H9 (cell line): ENCODE measurements at regions not wholly inside any gene's neighbourhood (a gene's known extent, or its start where the extent isn't known, plus 50 kb on each side); places are given as distances from the start of the nearest gene placed in this dataset.

Experiments
- DNase-seq: peaks from one replicate; pipeline ENCODE4 v3.0.0-alpha.2; 2017
- H2AFZ ChIP-seq: one replicate; pipeline ENCODE4 v1.6.1; 2013; ENCODE audit warnings: mild to moderate bottlenecking, low read length, control low read depth, moderate library complexity
- H2AK5ac ChIP-seq: 2 replicates; pipeline ENCODE4 v1.6.1; 2013; ENCODE audit warnings: low read length, control low read depth, mixed read lengths; ENCODE audit not compliant: insufficient read length
- H2BK120ac ChIP-seq: one replicate; pipeline ENCODE4 v1.6.1; 2013; ENCODE audit warnings: low read depth, mild to moderate bottlenecking, low read length, control low read depth, inconsistent platforms; ENCODE audit not compliant: poor library complexity, severe bottlenecking
- H2BK12ac ChIP-seq: 2 replicates; pipeline ENCODE4 v1.6.1; 2013; ENCODE audit warnings: low read length, control low read depth, mixed read lengths, low read depth; ENCODE audit not compliant: insufficient read length
- H2BK15ac ChIP-seq: 2 replicates; pipeline ENCODE4 v1.6.1; 2013; ENCODE audit warnings: low read depth, low read length, control low read depth
- H2BK20ac ChIP-seq: one replicate; pipeline ENCODE4 v1.6.1; 2013; ENCODE audit warnings: low read depth, mild to moderate bottlenecking, low read length, control low read depth, inconsistent platforms; ENCODE audit not compliant: poor library complexity, severe bottlenecking
- H2BK5ac ChIP-seq: 2 replicates; pipeline ENCODE4 v1.6.1; 2013; ENCODE audit warnings: low read length, control low read depth, mixed read lengths; ENCODE audit not compliant: insufficient read length
- H3K14ac ChIP-seq: 2 replicates; pipeline ENCODE4 v1.6.1; 2013; ENCODE audit warnings: low read length, control low read depth; ENCODE audit not compliant: insufficient read depth
- H3K18ac ChIP-seq: 2 replicates; pipeline ENCODE4 v1.6.1; 2013; ENCODE audit warnings: low read depth, mild to moderate bottlenecking, mixed read lengths, low read length, control low read depth; ENCODE audit not compliant: insufficient read length
- H3K23ac ChIP-seq: 2 replicates; pipeline ENCODE4 v1.6.1; 2013; ENCODE audit warnings: low read length, control low read depth, mixed read lengths, low read depth; ENCODE audit not compliant: insufficient read length
- H3K23me2 ChIP-seq: 2 replicates; pipeline ENCODE4 v1.6.1; 2013; ENCODE audit warnings: low read depth, mild to moderate bottlenecking, mixed read lengths, low read length, control low read depth; ENCODE audit not compliant: insufficient read length, poor library complexity, severe bottlenecking
- H3K27ac ChIP-seq: 2 replicates; pipeline ENCODE4 v1.5.1; 2013; ENCODE audit warnings: low read length, control low read depth, mixed read lengths, low read depth; ENCODE audit not compliant: insufficient read length
- H3K27me3 ChIP-seq: 2 replicates; pipeline ENCODE4 v1.6.1; 2013; ENCODE audit warnings: low read length, control low read depth, inconsistent platforms; ENCODE audit not compliant: insufficient read depth
- H3K4ac ChIP-seq: 2 replicates; pipeline ENCODE4 v1.6.1; 2013; ENCODE audit warnings: low read depth, mild to moderate bottlenecking, control low read depth, inconsistent platforms, low read length, moderate library complexity
- H3K4me1 ChIP-seq: 2 replicates; pipeline ENCODE4 v1.6.1; 2013; ENCODE audit warnings: low read length, control low read depth, inconsistent platforms; ENCODE audit not compliant: insufficient read depth
- H3K4me2 ChIP-seq: 2 replicates; pipeline ENCODE4 v1.6.1; 2013; ENCODE audit warnings: low read length, control low read depth, mixed read lengths; ENCODE audit not compliant: insufficient read length, insufficient read depth
- H3K56ac ChIP-seq: 2 replicates; pipeline ENCODE4 v1.6.1; 2013; ENCODE audit warnings: low read depth, mild to moderate bottlenecking, mixed read lengths, low read length, control low read depth; ENCODE audit not compliant: insufficient read length
- H3K79me1 ChIP-seq: 2 replicates; pipeline ENCODE4 v1.6.1; 2013; ENCODE audit warnings: low read depth, mild to moderate bottlenecking, moderate library complexity, low read length, control low read depth, inconsistent platforms; ENCODE audit not compliant: insufficient read depth, poor library complexity, severe bottlenecking
- H3K79me2 ChIP-seq: 2 replicates; pipeline ENCODE4 v1.6.1; 2013; ENCODE audit warnings: low read length, control low read depth, inconsistent platforms; ENCODE audit not compliant: insufficient read depth
- H3K9ac ChIP-seq: 2 replicates; pipeline ENCODE4 v1.6.1; 2013; ENCODE audit warnings: low read length, control low read depth, mixed read lengths; ENCODE audit not compliant: insufficient read length; ENCODE audit errors: extremely low read depth
- H3K9me3 ChIP-seq: one replicate; pipeline ENCODE4 v1.6.1; 2013; ENCODE audit warnings: low read depth, low read length, inconsistent platforms; ENCODE audit not compliant: control insufficient read depth
- H3T11ph ChIP-seq: one replicate; pipeline ENCODE4 v1.6.1; 2013; ENCODE audit warnings: mild to moderate bottlenecking, low read length, control low read depth, inconsistent platforms
- H4K20me1 ChIP-seq: one replicate; pipeline ENCODE4 v1.6.1; 2013; ENCODE audit not compliant: control insufficient read depth, insufficient read length, insufficient read depth
- H4K5ac ChIP-seq: 2 replicates; pipeline ENCODE4 v1.6.1; 2013; ENCODE audit warnings: low read depth, mild to moderate bottlenecking, mixed read lengths, low read length, control low read depth; ENCODE audit not compliant: insufficient read length
- H4K8ac ChIP-seq: replicated peaks from 2 replicates; pipeline ENCODE4 v1.6.1; 2013; ENCODE audit warnings: low read length, control low read depth, mixed read lengths, low read depth; ENCODE audit not compliant: insufficient read length
- H4K91ac ChIP-seq: 2 replicates; pipeline ENCODE4 v1.6.1; 2013; ENCODE audit warnings: low read depth, mild to moderate bottlenecking, moderate library complexity, mixed read lengths, low read length, control low read depth; ENCODE audit not compliant: insufficient read length
- H3K27ac Mint-ChIP-seq, 3 experiments: 2 replicates in 2 of 3; 3 replicates in 1 of 3; pipeline ENCODE4 v1.8.0; 2020 to 2021; ENCODE audit warnings: mixed read lengths in 3 of 3, mild to moderate bottlenecking in 1 of 3, moderate library complexity in 1 of 3
- H3K27me3 Mint-ChIP-seq: 2 replicates; pipeline ENCODE4 v1.8.0; 2021; ENCODE audit warnings: low read depth, mild to moderate bottlenecking, moderate library complexity, mixed read lengths
- H3K36me3 Mint-ChIP-seq, 3 experiments: 2 replicates in 2 of 3; 3 replicates in 1 of 3; pipeline ENCODE4 v1.8.0; 2020 to 2021; ENCODE audit warnings: low read depth in 3 of 3, mixed read lengths in 3 of 3; ENCODE audit not compliant: insufficient read depth in 1 of 3
- H3K4me1 Mint-ChIP-seq, 2 experiments: 2 replicates each; pipeline ENCODE4 v1.8.0; 2020; ENCODE audit warnings: mixed read lengths in 2 of 2
- H3K4me3 Mint-ChIP-seq, 2 experiments: 2 replicates in 1 of 2; 3 replicates in 1 of 2; pipeline ENCODE4 v1.8.0; 2020 to 2021; ENCODE audit warnings: mild to moderate bottlenecking in 2 of 2, mixed read lengths in 2 of 2, moderate library complexity in 1 of 2
- H3K9me3 Mint-ChIP-seq, 2 experiments: 2 replicates in 1 of 2; 3 replicates in 1 of 2; pipeline ENCODE4 v1.8.0; 2020; ENCODE audit warnings: mild to moderate bottlenecking in 2 of 2, mixed read lengths in 2 of 2, moderate library complexity in 1 of 2
- CTCF ChIP-seq: fragments of 200-600 bp; sonication (generic); conservative IDR thresholded peaks from 3 replicates; pipeline ENCODE4 v1.8.0; 2021; ENCODE audit warnings: antibody characterized with exemption, mild to moderate bottlenecking
- WGBS: extraction: QIAGEN DNeasy Blood & Tissue Kit; methylation state at CpG from one replicate; pipeline ENCODE4 v1.1.7; 2013; ENCODE audit warnings: missing lambda C conversion rate, low lambda C conversion rate, mixed read lengths; ENCODE audit not compliant: insufficient read length; ENCODE audit errors: extremely low coverage; 5-methylcytosine and 5-hydroxymethylcytosine counted together

GRCh38 chr3:118550122-118550521 is 484.5 kb downstream of the IGSF11 start:
- no peak overlapping the region for H3K9ac ChIP-seq
- H3K23me2 ChIP-seq = no peaks in the 10 kb centered on the region
- no peak overlapping the region for H2AFZ ChIP-seq
- no peak overlapping the region for H3K4me3 Mint-ChIP-seq
- no peak overlapping the region for H2AK5ac ChIP-seq
- no peak overlapping the region for H2BK20ac ChIP-seq
- H4K5ac ChIP-seq = no peak overlapping the region
- H3K27me3 Mint-ChIP-seq = no peaks in the 10 kb centered on the region
- no peak overlapping the region for H3T11ph ChIP-seq
- no peak overlapping the region for H3K4ac ChIP-seq
- no peaks in the 10 kb centered on the region for H3K36me3 Mint-ChIP-seq
- H3K27ac Mint-ChIP-seq = no peak overlapping the region
- no peak overlapping the region for H2BK12ac ChIP-seq
- H4K91ac ChIP-seq = no peak overlapping the region
- H3K14ac ChIP-seq = no peak overlapping the region
- H3K9me3 Mint-ChIP-seq = no peaks in the 10 kb centered on the region
- no peak overlapping the region for H2BK15ac ChIP-seq
- H3K4me2 ChIP-seq = no peak overlapping the region
- H3K4me1 Mint-ChIP-seq = no peaks in the 10 kb centered on the region; a peak in 1 of 4 replicates
- no peak overlapping the region for H4K8ac ChIP-seq
- no peaks in the 10 kb centered on the region for H3K9me3 ChIP-seq
- no peaks in the 10 kb centered on the region for H4K20me1 ChIP-seq
- no peak overlapping the region for H3K23ac ChIP-seq
- no peak overlapping the region for H2BK5ac ChIP-seq
- H3K79me2 ChIP-seq = no peaks in the 10 kb centered on the region
- no peak overlapping the region for H3K56ac ChIP-seq
- H3K4me1 ChIP-seq = no peaks in the 10 kb centered on the region
- no CpG with 5 or more reads among the region's 2 CpGs for WGBS
- no peak overlapping the region for H2BK120ac ChIP-seq
- DNase-seq = no peak
- no peak overlapping the region for H3K27ac ChIP-seq
- H3K27me3 ChIP-seq = no peaks in the 10 kb centered on the region
- H3K79me1 ChIP-seq = no peaks in the 10 kb centered on the region
- TF ChIP-seq CTCF = no peak
- no peak overlapping the region for H3K18ac ChIP-seq
